Stimulated activated CD4-positive, alpha-beta T cell treated with anti-CD3 and anti-CD28 coated beads, Interleukin-2, amount 100 ng/mL, for 48 hours (primary cell): ENCODE measurements at regions not wholly inside any gene's neighbourhood (a gene's known extent, or its start where the extent isn't known, plus 50 kb on each side); places are given as distances from the start of the nearest gene placed in this dataset.
"Not testable (repeated sequence)": the region's sequence is repeated elsewhere in the genome, so short reads cannot be mapped to it uniquely, and the experiment has no call there.

Experiments used
- DNase-seq, 2 donors: peaks; one replicate each; pipeline ENCODE4 v3.0.0-alpha.2; 2020

DNA sequence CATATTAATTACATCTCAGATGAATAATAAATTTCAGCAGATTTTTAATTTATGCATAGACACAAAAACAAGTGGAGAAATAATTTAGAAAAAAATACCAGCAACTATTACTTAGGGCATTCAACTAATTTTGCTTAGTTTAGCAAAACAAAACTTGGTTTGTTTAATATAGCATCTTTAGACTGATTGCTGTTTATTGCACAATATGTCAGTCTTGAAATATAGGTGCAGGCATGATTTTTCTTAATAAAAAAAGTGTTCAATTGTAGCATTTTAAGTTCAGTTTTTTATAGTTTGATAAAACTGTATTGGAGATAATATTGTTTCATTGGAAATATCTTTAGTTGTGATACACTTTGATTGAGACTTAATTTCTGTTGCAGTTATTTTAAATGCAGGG, 161.2 kb upstream of the KCNH8 start:
- DNase-seq = no peak

DNA sequence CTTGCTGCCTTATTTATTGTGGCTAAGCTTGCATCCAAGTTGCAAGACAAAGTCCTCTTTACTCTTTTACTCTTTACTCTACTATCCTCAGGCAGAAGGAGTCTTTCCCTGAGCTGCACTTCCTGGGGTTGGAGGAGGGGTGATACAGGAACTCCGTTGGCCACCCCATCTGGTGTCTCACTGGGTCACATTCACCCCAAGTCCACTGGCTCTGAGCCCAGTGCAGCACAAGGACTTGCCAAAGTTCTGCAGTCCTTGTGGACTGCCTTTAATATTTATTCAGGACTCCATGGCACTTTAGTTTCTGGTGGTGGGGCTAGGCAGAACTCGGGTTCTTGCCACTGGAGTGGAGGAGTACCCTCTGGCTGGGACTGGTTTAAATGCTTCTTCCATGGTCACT, 165.4 kb upstream of the KCNH8 start:
- no peak for DNase-seq

GRCh38 chr3:18976102-18976501, 172.2 kb upstream of the KCNH8 start:
- DNase-seq = not testable (repeated sequence)

- no peak for DNase-seq
Measured at GRCh38 chr3:18968120-18968519, 180.2 kb upstream of the KCNH8 start.

DNA sequence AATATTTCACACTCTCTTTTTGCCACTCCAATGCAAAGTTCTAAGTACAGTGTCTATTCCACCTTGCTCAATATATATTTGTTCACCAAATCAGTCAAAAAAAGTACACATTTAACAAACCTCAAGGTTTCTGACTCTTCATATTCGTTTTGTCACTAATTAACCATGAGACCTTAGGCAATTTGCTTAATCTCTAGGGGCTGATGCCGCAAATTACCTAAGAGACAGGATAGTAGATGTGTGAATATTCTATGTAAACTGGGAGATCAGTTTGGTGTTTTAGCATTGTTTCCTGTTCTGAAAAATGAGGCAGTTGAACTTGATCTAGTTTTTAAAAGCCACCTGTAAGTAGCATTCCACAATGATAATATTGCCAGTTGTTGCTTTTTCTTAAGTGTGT, 182.5 kb upstream of the KCNH8 start:
- DNase-seq = no peak

GRCh38 chr3:18964640-18965039, 183.7 kb upstream of the KCNH8 start:
- DNase-seq = no peak

- no peak for DNase-seq
Measured at GRCh38 chr3:18951333-18951732, 197.0 kb upstream of the KCNH8 start.

- no peak for DNase-seq
Measured at GRCh38 chr3:18946524-18946923, 201.8 kb upstream of the KCNH8 start.

DNA sequence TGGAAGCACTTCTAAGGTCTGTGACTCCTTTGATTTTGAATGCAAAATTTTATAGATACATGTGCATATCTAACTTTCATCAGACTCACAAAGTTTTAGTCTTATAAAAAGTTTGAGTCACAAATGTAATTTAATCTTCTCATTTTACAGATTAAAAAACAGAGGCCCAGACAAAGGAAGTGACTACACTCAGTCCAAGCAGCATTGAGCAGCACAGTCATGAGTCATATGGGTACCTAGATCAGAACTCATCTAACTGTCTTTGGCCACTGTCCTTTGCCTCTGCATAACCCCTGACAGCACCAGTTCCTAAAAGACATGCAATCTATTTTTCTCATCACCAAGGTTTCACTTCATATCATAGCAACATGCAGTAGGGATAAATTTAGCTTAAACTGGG, 210.7 kb upstream of the KCNH8 start:
- DNase-seq = no peak

DNA sequence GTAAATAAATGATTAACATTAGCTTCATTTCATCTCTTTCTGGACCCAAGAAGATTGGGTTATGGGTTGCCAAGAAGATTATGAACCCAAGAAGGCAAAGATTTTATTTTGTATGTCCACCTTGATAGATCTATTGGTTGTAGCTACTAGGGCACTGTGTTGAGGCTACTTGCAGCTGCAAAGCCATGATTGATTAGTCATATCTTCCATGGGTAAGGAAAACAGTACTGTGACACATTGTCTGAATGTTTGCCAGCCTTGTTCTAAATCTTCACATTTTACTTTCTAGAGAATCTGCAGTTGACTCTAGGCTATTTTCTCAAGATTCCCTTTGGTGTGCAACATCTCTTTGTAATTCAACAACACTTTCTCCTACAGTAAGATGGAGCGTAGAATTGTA, 229.2 kb upstream of the KCNH8 start:
- DNase-seq = no peak

GRCh38 chr3:18917923-18918322, 230.4 kb upstream of the KCNH8 start:
- no peak for DNase-seq

DNA sequence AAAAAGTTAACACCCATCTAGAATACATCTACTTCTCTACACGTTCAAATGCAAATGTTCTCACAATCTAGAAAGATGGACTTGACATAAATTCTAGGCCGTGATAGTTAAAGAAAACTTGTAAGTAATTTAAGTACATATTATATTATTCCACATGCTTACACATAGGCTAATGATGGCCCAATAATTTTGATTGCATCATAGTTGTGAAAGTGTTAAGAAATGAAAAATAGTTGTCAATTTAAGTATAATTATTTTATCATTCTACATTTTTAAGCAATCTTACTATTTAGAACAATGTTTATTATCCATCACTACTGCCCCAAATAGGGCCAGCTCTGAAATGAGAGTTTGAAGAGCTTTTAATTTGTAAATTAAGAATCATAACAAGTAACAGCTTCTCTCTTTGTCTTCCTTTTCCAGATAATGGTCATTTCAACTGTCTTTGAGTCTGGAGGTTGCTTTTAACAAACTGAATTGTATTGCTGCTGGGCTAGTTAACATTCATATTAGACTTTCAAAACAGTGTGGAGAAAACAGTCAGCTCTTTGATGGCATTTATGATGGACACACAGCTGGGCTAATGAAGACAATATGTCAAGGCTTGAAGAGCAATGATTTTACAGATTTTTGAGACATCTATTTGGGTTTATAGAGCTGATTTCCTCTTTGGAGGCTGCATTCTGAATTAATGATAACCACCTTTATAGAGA, 246.1 kb upstream of the KCNH8 start:
- no peak for DNase-seq

- DNase-seq = no peak
Measured at GRCh38 chr3:18901571-18901970, 246.7 kb upstream of the KCNH8 start.

DNA sequence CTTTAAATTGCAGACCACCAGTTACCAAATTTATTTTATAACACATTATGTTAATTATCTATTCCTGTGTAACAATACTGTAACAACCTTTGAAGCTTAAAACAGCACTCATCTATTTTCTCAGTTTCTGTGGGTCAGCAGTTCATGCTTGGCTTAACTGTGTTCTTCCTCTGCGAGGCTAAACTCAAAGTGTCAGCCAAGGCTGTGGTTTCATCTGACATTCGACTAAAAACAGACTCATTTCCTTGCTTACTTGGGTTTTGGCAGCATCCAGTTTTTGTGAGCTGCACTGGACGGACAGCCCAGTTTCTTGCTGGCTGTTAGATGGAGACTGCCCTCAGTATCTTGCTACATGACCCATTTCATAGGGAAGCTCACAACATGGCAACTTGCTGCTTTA, 247.3 kb upstream of the KCNH8 start:
- no peak for DNase-seq

- DNase-seq = no peak
Measured at GRCh38 chr3:18898911-18899310, 249.4 kb upstream of the KCNH8 start.

DNA sequence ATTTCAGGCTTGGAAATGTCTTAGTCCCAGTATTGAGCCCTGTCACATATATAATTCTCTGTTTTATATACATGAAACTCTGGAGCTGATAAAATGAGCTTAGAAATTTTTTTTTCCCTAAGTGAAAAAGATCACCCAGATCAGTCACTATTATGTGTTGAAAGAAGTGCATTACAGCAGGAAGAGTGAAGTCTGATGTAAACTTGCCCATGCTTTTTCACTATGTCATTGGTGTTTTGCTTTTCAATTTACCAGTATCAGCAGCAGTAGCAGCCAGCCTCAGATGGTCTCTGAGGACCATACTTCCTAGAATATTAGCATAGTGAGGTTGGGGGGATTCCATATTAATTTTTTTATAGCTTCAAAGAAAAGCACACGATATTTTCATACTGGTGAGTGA, 255.6 kb upstream of the KCNH8 start:
- no peak for DNase-seq

DNA sequence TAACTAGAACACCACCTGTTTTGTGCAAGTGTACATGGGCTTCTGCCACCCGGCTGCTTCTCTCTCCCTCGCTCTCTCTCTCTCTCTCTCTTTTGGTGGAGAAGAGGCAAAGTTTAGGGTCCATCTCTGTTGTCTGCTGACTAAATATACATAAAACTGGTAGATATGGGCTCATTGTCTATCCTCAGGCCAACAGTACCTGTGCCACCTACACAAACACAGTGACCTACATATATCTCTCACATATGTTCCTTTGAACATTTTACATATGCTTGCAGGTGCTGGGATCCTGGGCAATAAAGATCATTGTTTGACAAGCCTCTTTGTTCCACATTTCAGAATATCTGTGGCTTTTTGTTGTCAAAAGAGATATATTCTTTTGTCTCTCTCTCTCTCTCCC, 256.3 kb upstream of the KCNH8 start:
- DNase-seq = no peak

DNA sequence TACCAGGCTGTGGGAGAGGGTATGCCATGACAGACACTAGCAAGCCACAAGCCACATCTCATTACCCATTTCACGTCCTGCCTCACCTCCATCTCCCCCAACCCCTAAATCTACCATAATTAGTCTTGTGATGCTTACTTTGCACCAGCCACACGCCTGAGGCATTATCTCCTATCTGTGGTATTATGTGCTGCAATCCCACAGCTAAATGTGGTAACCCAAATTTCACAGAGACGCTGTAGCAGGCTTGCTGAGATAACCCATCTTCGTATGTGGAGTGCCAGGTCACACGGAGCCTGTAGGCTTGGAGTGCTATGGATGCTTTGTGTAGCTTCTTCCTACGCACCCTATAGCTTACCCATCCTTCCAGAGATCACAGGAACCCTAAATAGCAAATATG, 256.7 kb upstream of the KCNH8 start:
- no peak for DNase-seq

GRCh38 chr3:18890449-18890848, 257.9 kb upstream of the KCNH8 start:
- DNase-seq = no peak

DNA sequence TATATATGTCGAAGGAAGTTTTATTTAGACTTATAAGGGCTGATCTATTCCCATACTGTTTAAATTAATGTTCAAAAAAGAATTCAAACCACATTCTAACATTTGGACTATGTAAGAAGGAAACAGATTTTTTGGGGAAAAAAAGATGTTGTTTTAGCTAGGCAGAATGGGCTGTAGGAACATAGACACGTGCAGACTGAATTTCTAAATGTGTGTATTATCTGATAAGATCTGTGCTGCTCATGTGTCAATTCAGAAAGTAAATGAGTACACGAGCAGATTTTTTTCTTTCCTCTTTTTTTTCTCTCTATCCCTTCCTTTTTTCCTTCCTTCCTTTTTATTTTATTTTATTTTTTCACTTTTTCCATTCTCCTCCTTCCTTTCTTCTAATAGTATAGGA, 259.5 kb upstream of the KCNH8 start:
- no peak for DNase-seq

- no peak for DNase-seq
Measured at GRCh38 chr3:18888370-18888769, 259.9 kb upstream of the KCNH8 start.

DNA sequence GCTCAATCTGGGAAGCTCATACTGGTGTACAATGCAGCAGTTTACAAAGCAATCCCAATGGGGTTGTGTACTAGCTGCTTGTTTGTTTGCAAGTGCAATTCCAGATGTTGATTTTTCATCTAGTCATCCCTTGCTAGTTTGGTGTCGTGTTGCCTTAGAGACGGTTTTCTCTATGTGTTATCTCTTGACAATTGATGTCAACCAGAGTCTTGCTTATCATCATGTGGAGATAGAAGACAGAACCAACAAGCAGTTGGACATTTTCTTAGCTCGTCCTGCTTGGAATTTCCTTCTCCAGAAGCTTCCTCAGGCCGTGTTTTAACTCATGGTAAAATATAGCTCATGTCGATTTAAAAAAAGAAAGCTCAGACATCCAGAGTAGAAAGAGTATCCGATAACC, 262.0 kb upstream of the KCNH8 start:
- DNase-seq = no peak

GRCh38 chr3:18885612-18886011, 262.7 kb upstream of the KCNH8 start:
- DNase-seq = no peak

DNA sequence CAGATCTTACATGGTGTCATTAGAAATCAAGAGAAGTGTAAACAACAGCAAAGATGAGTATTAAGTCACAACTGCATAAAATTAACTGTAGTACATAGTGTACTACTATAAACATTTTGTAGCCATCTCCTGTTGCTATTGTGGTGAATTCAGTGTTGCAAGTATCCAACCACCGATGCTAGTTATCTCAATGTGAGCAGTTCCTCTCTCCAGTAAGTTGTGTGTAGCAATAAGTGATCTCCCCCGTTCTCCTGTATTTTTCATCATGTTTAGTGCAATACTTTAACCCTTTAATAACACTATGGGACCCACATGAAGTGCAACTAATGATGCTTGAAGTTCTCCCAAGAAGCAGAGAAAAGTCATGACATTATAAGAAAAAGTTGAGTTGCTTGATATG, 264.7 kb upstream of the KCNH8 start:
- DNase-seq = no peak

- DNase-seq = no peak
Measured at GRCh38 chr3:18880691-18881090, 267.6 kb upstream of the KCNH8 start.

DNA sequence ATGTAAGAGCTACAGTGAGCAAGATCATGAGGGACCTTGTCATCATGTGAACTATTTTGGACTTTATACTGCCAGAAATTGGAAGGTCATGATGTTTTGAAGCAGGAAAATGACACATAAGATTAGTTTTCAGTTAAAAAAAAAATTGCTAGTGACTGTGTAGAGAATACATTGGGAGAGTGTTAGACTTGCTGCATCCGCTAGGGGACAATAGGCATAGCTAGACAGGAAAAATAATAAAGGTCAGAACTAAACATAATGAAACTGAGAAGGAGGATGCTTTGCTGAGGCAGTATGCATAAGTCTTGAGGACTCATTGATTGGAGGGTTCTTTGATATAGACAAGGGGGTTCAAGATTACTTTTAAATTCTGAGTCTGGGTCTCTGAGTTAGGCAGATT, 275.8 kb upstream of the KCNH8 start:
- no peak for DNase-seq
